H9 (cell line): ENCODE measurements at regions not wholly inside any gene's neighbourhood (a gene's known extent, or its start where the extent isn't known, plus 50 kb on each side); places are given as distances from the start of the nearest gene placed in this dataset.

Experiments used
- DNase-seq: peaks from one replicate; pipeline ENCODE4 v3.0.0-alpha.2; 2017
- H2AFZ ChIP-seq: one replicate; pipeline ENCODE4 v1.6.1; 2013; ENCODE audit warnings: mild to moderate bottlenecking, low read length, control low read depth, moderate library complexity
- H2AK5ac ChIP-seq: 2 replicates; pipeline ENCODE4 v1.6.1; 2013; ENCODE audit warnings: low read length, control low read depth, mixed read lengths; ENCODE audit not compliant: insufficient read length
- H2BK120ac ChIP-seq: one replicate; pipeline ENCODE4 v1.6.1; 2013; ENCODE audit warnings: low read depth, mild to moderate bottlenecking, low read length, control low read depth, inconsistent platforms; ENCODE audit not compliant: poor library complexity, severe bottlenecking
- H2BK12ac ChIP-seq: 2 replicates; pipeline ENCODE4 v1.6.1; 2013; ENCODE audit warnings: low read length, control low read depth, mixed read lengths, low read depth; ENCODE audit not compliant: insufficient read length
- H2BK15ac ChIP-seq: 2 replicates; pipeline ENCODE4 v1.6.1; 2013; ENCODE audit warnings: low read depth, low read length, control low read depth
- H2BK20ac ChIP-seq: one replicate; pipeline ENCODE4 v1.6.1; 2013; ENCODE audit warnings: low read depth, mild to moderate bottlenecking, low read length, control low read depth, inconsistent platforms; ENCODE audit not compliant: poor library complexity, severe bottlenecking
- H2BK5ac ChIP-seq: 2 replicates; pipeline ENCODE4 v1.6.1; 2013; ENCODE audit warnings: low read length, control low read depth, mixed read lengths; ENCODE audit not compliant: insufficient read length
- H3K14ac ChIP-seq: 2 replicates; pipeline ENCODE4 v1.6.1; 2013; ENCODE audit warnings: low read length, control low read depth; ENCODE audit not compliant: insufficient read depth
- H3K18ac ChIP-seq: 2 replicates; pipeline ENCODE4 v1.6.1; 2013; ENCODE audit warnings: low read depth, mild to moderate bottlenecking, mixed read lengths, low read length, control low read depth; ENCODE audit not compliant: insufficient read length
- H3K23ac ChIP-seq: 2 replicates; pipeline ENCODE4 v1.6.1; 2013; ENCODE audit warnings: low read length, control low read depth, mixed read lengths, low read depth; ENCODE audit not compliant: insufficient read length
- H3K23me2 ChIP-seq: 2 replicates; pipeline ENCODE4 v1.6.1; 2013; ENCODE audit warnings: low read depth, mild to moderate bottlenecking, mixed read lengths, low read length, control low read depth; ENCODE audit not compliant: insufficient read length, poor library complexity, severe bottlenecking
- H3K27ac ChIP-seq: 2 replicates; pipeline ENCODE4 v1.5.1; 2013; ENCODE audit warnings: low read length, control low read depth, mixed read lengths, low read depth; ENCODE audit not compliant: insufficient read length
- H3K27me3 ChIP-seq: 2 replicates; pipeline ENCODE4 v1.6.1; 2013; ENCODE audit warnings: low read length, control low read depth, inconsistent platforms; ENCODE audit not compliant: insufficient read depth
- H3K4ac ChIP-seq: 2 replicates; pipeline ENCODE4 v1.6.1; 2013; ENCODE audit warnings: low read depth, mild to moderate bottlenecking, control low read depth, inconsistent platforms, low read length, moderate library complexity
- H3K4me1 ChIP-seq: 2 replicates; pipeline ENCODE4 v1.6.1; 2013; ENCODE audit warnings: low read length, control low read depth, inconsistent platforms; ENCODE audit not compliant: insufficient read depth
- H3K4me2 ChIP-seq: 2 replicates; pipeline ENCODE4 v1.6.1; 2013; ENCODE audit warnings: low read length, control low read depth, mixed read lengths; ENCODE audit not compliant: insufficient read length, insufficient read depth
- H3K56ac ChIP-seq: 2 replicates; pipeline ENCODE4 v1.6.1; 2013; ENCODE audit warnings: low read depth, mild to moderate bottlenecking, mixed read lengths, low read length, control low read depth; ENCODE audit not compliant: insufficient read length
- H3K79me1 ChIP-seq: 2 replicates; pipeline ENCODE4 v1.6.1; 2013; ENCODE audit warnings: low read depth, mild to moderate bottlenecking, moderate library complexity, low read length, control low read depth, inconsistent platforms; ENCODE audit not compliant: insufficient read depth, poor library complexity, severe bottlenecking
- H3K79me2 ChIP-seq: 2 replicates; pipeline ENCODE4 v1.6.1; 2013; ENCODE audit warnings: low read length, control low read depth, inconsistent platforms; ENCODE audit not compliant: insufficient read depth
- H3K9ac ChIP-seq: 2 replicates; pipeline ENCODE4 v1.6.1; 2013; ENCODE audit warnings: low read length, control low read depth, mixed read lengths; ENCODE audit not compliant: insufficient read length; ENCODE audit errors: extremely low read depth
- H3K9me3 ChIP-seq: one replicate; pipeline ENCODE4 v1.6.1; 2013; ENCODE audit warnings: low read depth, low read length, inconsistent platforms; ENCODE audit not compliant: control insufficient read depth
- H3T11ph ChIP-seq: one replicate; pipeline ENCODE4 v1.6.1; 2013; ENCODE audit warnings: mild to moderate bottlenecking, low read length, control low read depth, inconsistent platforms
- H4K20me1 ChIP-seq: one replicate; pipeline ENCODE4 v1.6.1; 2013; ENCODE audit not compliant: control insufficient read depth, insufficient read length, insufficient read depth
- H4K5ac ChIP-seq: 2 replicates; pipeline ENCODE4 v1.6.1; 2013; ENCODE audit warnings: low read depth, mild to moderate bottlenecking, mixed read lengths, low read length, control low read depth; ENCODE audit not compliant: insufficient read length
- H4K8ac ChIP-seq: replicated peaks from 2 replicates; pipeline ENCODE4 v1.6.1; 2013; ENCODE audit warnings: low read length, control low read depth, mixed read lengths, low read depth; ENCODE audit not compliant: insufficient read length
- H4K91ac ChIP-seq: 2 replicates; pipeline ENCODE4 v1.6.1; 2013; ENCODE audit warnings: low read depth, mild to moderate bottlenecking, moderate library complexity, mixed read lengths, low read length, control low read depth; ENCODE audit not compliant: insufficient read length
- H3K27ac Mint-ChIP-seq, 3 experiments: 2 replicates in 2 of 3; 3 replicates in 1 of 3; pipeline ENCODE4 v1.8.0; 2020 to 2021; ENCODE audit warnings: mixed read lengths in 3 of 3, mild to moderate bottlenecking in 1 of 3, moderate library complexity in 1 of 3
- H3K27me3 Mint-ChIP-seq: 2 replicates; pipeline ENCODE4 v1.8.0; 2021; ENCODE audit warnings: low read depth, mild to moderate bottlenecking, moderate library complexity, mixed read lengths
- H3K36me3 Mint-ChIP-seq, 3 experiments: 2 replicates in 2 of 3; 3 replicates in 1 of 3; pipeline ENCODE4 v1.8.0; 2020 to 2021; ENCODE audit warnings: low read depth in 3 of 3, mixed read lengths in 3 of 3; ENCODE audit not compliant: insufficient read depth in 1 of 3
- H3K4me1 Mint-ChIP-seq, 2 experiments: 2 replicates each; pipeline ENCODE4 v1.8.0; 2020; ENCODE audit warnings: mixed read lengths in 2 of 2
- H3K4me3 Mint-ChIP-seq, 2 experiments: 2 replicates in 1 of 2; 3 replicates in 1 of 2; pipeline ENCODE4 v1.8.0; 2020 to 2021; ENCODE audit warnings: mild to moderate bottlenecking in 2 of 2, mixed read lengths in 2 of 2, moderate library complexity in 1 of 2
- H3K9me3 Mint-ChIP-seq, 2 experiments: 2 replicates in 1 of 2; 3 replicates in 1 of 2; pipeline ENCODE4 v1.8.0; 2020; ENCODE audit warnings: mild to moderate bottlenecking in 2 of 2, mixed read lengths in 2 of 2, moderate library complexity in 1 of 2
- WGBS: extraction: QIAGEN DNeasy Blood & Tissue Kit; methylation state at CpG from one replicate; pipeline ENCODE4 v1.1.7; 2013; ENCODE audit warnings: missing lambda C conversion rate, low lambda C conversion rate, mixed read lengths; ENCODE audit not compliant: insufficient read length; ENCODE audit errors: extremely low coverage; 5-methylcytosine and 5-hydroxymethylcytosine counted together
- TF ChIP-seq, protein P1 (sequence below): fragments of 200-600 bp; sonication (generic); conservative IDR thresholded peaks from 3 replicates; pipeline ENCODE4 v1.8.0; 2021; ENCODE audit warnings: antibody characterized with exemption, mild to moderate bottlenecking

GRCh38 chr12:13594731-13595514 lies 386.5 kb downstream of the GRIN2B start:
- Histone ChIP-seq H2BK120ac (no peak overlapping the region), H3K56ac (no peak overlapping the region), H2BK15ac (no peak overlapping the region), H3T11ph (no peak overlapping the region), H2AFZ (no peak overlapping the region), H3K18ac (no peak overlapping the region), H2AK5ac (no peak overlapping the region), H3K27me3 (no peaks in the 10 kb centered on the region), H3K27ac (peak overlapping the region; percentile 56), H2BK20ac (no peak overlapping the region), H3K23ac (peak overlapping the region; percentile 9), H3K4me2 (peak overlapping the region; percentile 3), H3K4me1 (peaks cover 10% of the 10 kb centered on the region; the same call in 1 of the 2 replicates), H4K5ac (no peak overlapping the region), H3K23me2 (no peaks in the 10 kb centered on the region), H3K4ac (no peak overlapping the region), H2BK5ac (no peak overlapping the region), H3K9me3 (no peaks in the 10 kb centered on the region), H3K14ac (no peak overlapping the region), H3K79me1 (no peaks in the 10 kb centered on the region), H2BK12ac (no peak overlapping the region), H4K91ac (no peak overlapping the region), H4K20me1 (no peaks in the 10 kb centered on the region), H3K9ac (no peak overlapping the region), H3K79me2 (no peaks in the 10 kb centered on the region), H4K8ac (no peak overlapping the region)
- TF ChIP-seq, protein P1, sequence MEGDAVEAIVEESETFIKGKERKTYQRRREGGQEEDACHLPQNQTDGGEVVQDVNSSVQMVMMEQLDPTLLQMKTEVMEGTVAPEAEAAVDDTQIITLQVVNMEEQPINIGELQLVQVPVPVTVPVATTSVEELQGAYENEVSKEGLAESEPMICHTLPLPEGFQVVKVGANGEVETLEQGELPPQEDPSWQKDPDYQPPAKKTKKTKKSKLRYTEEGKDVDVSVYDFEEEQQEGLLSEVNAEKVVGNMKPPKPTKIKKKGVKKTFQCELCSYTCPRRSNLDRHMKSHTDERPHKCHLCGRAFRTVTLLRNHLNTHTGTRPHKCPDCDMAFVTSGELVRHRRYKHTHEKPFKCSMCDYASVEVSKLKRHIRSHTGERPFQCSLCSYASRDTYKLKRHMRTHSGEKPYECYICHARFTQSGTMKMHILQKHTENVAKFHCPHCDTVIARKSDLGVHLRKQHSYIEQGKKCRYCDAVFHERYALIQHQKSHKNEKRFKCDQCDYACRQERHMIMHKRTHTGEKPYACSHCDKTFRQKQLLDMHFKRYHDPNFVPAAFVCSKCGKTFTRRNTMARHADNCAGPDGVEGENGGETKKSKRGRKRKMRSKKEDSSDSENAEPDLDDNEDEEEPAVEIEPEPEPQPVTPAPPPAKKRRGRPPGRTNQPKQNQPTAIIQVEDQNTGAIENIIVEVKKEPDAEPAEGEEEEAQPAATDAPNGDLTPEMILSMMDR, result no peak
- peak overlapping the region; percentile 1 to 82 (median 76); a peak in 6 of 7 replicates for H3K27ac Mint-ChIP-seq
- peaks cover 18 to 19% of the 10 kb centered on the region in 2 experiments for H3K9me3 Mint-ChIP-seq
- no CpG with 5 or more reads among the region's 5 CpGs for WGBS
- no peak for DNase-seq
- no peak overlapping the region for H3K4me3 Mint-ChIP-seq
- H3K36me3 Mint-ChIP-seq, result peaks cover 5 to 15% (median 14%) of the 10 kb centered on the region in 3 experiments; a peak in 6 of 7 replicates
- H3K4me1 Mint-ChIP-seq, result peaks cover 37 to 41% of the 10 kb centered on the region in 2 experiments
- H3K27me3 Mint-ChIP-seq, result no peaks in the 10 kb centered on the region; the same call in 1 of the 2 replicates
